Activated CD8-positive, alpha-beta memory T cell treated with anti-CD3 and anti-CD28 coated beads, Interleukin-2, amount 10 ng/mL, durations not matched to agents 7 days and 5 days (primary cell): ENCODE measurements at regions not wholly inside any gene's neighbourhood (a gene's known extent, or its start where the extent isn't known, plus 50 kb on each side); places are given as distances from the start of the nearest gene placed in this dataset.

Experiments used
- ATAC-seq: fragments of 150-1000 bp; cut with Tn5 transposase; one replicate; pipeline ENCODE4 v1.10.0; 2021; ENCODE audit warnings: moderate library complexity
- CTCF ChIA-PET: fragments of 350-600 bp; sonication (Branson Sonifier 250); formaldehyde crosslinking; loops from one replicate; lab custom pipeline; 2021; ENCODE audit warnings: antibody characterized with exemption; lab: Charles Lee
- DNase-seq: peaks from one replicate; pipeline ENCODE4 v3.0.0-alpha.2; 2020
- H3K27ac Mint-ChIP-seq: one replicate; pipeline ENCODE4 v1.8.0; 2021; ENCODE audit warnings: mild to moderate bottlenecking, mixed read lengths
- H3K27me3 Mint-ChIP-seq: one replicate; pipeline ENCODE4 v1.8.0; 2021; ENCODE audit warnings: mixed read lengths
- H3K36me3 Mint-ChIP-seq: one replicate; pipeline ENCODE4 v1.8.0; 2021; ENCODE audit warnings: mild to moderate bottlenecking, mixed read lengths
- H3K4me1 Mint-ChIP-seq: one replicate; pipeline ENCODE4 v1.8.0; 2021; ENCODE audit warnings: mixed read lengths
- H3K4me3 Mint-ChIP-seq: one replicate; pipeline ENCODE4 v1.8.0; 2021; ENCODE audit warnings: mild to moderate bottlenecking, moderate library complexity, mixed read lengths
- H3K9me3 Mint-ChIP-seq: one replicate; pipeline ENCODE4 v1.8.0; 2022; ENCODE audit warnings: low read depth, mixed read lengths

- ATAC-seq (peak; percentile 74), DNase-seq (no peak)
- peaks cover 35% of the 10 kb centered on the region for H3K36me3 Mint-ChIP-seq
- peaks cover 7% of the 10 kb centered on the region for H3K27me3 Mint-ChIP-seq
- CTCF ChIA-PET = no interaction called here
- peaks cover 6% of the 10 kb centered on the region for H3K9me3 Mint-ChIP-seq
- H3K4me3 Mint-ChIP-seq = no peak overlapping the region
- H3K4me1 Mint-ChIP-seq = peaks cover 41% of the 10 kb centered on the region
- peak overlapping the region; percentile 48 for H3K27ac Mint-ChIP-seq
These were observed 143.0 kb upstream of the AHI1 start for GRCh38 chr6:135640449-135641111.

DNA sequence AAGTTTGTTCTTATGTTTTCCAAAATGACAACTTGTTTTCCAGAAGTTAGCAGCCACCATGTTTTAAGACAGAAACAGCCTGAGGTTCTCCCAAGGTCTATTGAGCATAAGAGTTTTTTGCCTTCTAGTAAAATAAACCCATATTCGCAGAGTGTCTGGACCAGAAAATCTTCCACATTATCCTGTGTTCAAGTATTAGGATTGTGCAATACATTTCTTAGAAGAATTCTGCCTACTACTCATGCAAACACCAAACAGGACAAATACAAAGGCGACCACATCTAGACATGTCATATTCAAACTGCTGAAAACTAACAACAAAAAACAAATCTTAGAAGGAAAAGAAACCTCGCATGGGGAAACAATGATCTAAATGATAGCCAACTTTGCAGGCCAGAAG, 145.4 kb upstream of the AHI1 start:
- CTCF ChIA-PET = no interaction called here
- Mint-ChIP-seq H3K4me1 (peaks cover 49% of the 10 kb centered on the region), H3K9me3 (peaks cover 14% of the 10 kb centered on the region), H3K36me3 (peaks cover 42% of the 10 kb centered on the region), H3K27me3 (peaks cover 2% of the 10 kb centered on the region), H3K4me3 (no peak overlapping the region), H3K27ac (no peak overlapping the region)
- no peak for ATAC-seq
- DNase-seq = no peak

GRCh38 chr6:135644394-135644793, 146.9 kb upstream of the AHI1 start:
- no peak overlapping the region for H3K4me3 Mint-ChIP-seq
- DNase-seq (no peak), ATAC-seq (peak; percentile 34)
- CTCF ChIA-PET = interaction anchor here (1.1 kb wide), 1 partner anchor 20 kb away, joined by 5 read pairs; no protein-coding TSS in a partner anchor
- H3K27ac Mint-ChIP-seq = peak overlapping the region; percentile 66
- H3K4me1 Mint-ChIP-seq = peaks cover 44% of the 10 kb centered on the region
- peaks cover 20% of the 10 kb centered on the region for H3K9me3 Mint-ChIP-seq
- peaks cover 46% of the 10 kb centered on the region for H3K36me3 Mint-ChIP-seq
- H3K27me3 Mint-ChIP-seq = no peaks in the 10 kb centered on the region

- H3K4me3 Mint-ChIP-seq = no peak overlapping the region
- peaks cover 25% of the 10 kb centered on the region for H3K9me3 Mint-ChIP-seq
- ATAC-seq = no peak
- H3K4me1 Mint-ChIP-seq = peaks cover 36% of the 10 kb centered on the region
- CTCF ChIA-PET = no interaction called here
- no peak overlapping the region for H3K27ac Mint-ChIP-seq
- no peak for DNase-seq
- peaks cover 49% of the 10 kb centered on the region for H3K36me3 Mint-ChIP-seq
- H3K27me3 Mint-ChIP-seq = no peaks in the 10 kb centered on the region
These were observed 150.0 kb upstream of the AHI1 start for GRCh38 chr6:135647521-135647920.

DNA sequence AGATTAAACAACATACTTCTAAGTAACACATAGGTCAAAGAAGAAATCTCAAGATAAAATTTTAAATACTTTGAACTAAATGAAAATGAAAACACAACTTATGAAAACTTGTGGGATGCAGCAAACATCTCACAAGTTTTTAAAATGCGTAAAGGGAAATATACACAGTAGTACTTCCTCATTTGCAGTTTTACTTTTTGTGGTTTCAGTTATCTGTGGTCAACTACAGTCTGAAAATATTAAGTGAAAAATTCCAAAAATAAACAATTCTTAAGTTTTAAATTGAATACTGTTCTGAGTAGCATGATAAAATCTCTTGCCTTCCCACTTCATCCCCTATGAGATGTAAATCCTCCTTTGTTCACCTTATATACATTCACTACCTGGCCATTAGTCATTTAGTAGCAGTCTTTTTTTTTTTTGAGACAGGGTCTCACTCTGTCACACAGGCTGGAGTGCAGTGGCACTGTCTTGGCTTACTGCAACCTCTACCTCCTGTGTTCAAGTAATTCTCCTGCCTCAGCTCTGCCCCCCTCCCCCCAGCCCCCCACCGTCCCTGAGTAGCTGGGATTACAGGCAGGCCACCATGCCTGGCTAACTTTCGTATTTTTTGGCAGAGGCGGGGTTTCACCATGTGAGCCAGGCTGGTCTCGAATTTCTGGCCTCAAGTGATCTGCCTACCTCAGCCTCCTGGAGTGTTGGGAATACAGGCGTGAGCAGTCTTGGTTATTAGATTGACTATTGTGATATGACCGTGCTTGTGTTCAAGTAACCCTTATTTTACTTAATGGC, 154.6 kb upstream of the AHI1 start:
- peak overlapping the region; percentile 26 for H3K27ac Mint-ChIP-seq
- H3K27me3 Mint-ChIP-seq = peaks cover 5% of the 10 kb centered on the region
- DNase-seq (no peak), ATAC-seq (no peak)
- peaks cover 10% of the 10 kb centered on the region for H3K4me1 Mint-ChIP-seq
- H3K4me3 Mint-ChIP-seq = no peak overlapping the region
- peaks cover 27% of the 10 kb centered on the region for H3K9me3 Mint-ChIP-seq
- peaks cover 43% of the 10 kb centered on the region for H3K36me3 Mint-ChIP-seq
- CTCF ChIA-PET = interaction anchor here (0.6 kb wide), 1 partner anchor 87 kb away, joined by 3 read pairs; no protein-coding TSS in a partner anchor

GRCh38 chr6:135655055-135655454, 157.5 kb upstream of the AHI1 start:
- Mint-ChIP-seq H3K27me3 (peaks cover 7% of the 10 kb centered on the region), H3K9me3 (peaks cover 18% of the 10 kb centered on the region), H3K4me3 (no peak overlapping the region), H3K36me3 (peaks cover 27% of the 10 kb centered on the region), H3K27ac (no peak overlapping the region), H3K4me1 (peaks cover 13% of the 10 kb centered on the region)
- CTCF ChIA-PET = no interaction called here
- DNase-seq (no peak), ATAC-seq (no peak)

DNA sequence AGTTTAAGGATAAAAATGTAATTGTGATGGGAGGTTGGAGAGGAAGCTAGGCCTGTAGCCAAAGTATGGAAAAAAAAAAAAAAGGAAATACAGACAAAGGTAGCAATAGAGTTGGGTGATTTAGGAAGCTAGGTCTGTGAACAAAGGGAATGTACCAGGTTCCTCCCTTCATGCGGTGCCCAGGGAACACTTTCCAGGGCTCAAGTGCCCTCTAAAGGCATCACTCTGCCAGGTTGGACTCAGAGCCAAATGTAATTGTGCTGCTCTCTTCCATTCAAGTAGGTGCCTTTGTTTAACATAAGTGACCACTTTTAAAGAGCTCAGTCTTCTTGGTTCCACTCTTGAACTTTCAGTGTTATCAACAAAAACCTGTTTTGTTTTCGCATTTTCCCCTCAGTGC, 159.7 kb upstream of the AHI1 start:
- H3K4me1 Mint-ChIP-seq = peaks cover 5% of the 10 kb centered on the region
- CTCF ChIA-PET = interaction anchor here (2.4 kb wide), 1 partner anchor 121 kb away, joined by 6 read pairs; no protein-coding TSS in a partner anchor
- no peak for ATAC-seq

DNA sequence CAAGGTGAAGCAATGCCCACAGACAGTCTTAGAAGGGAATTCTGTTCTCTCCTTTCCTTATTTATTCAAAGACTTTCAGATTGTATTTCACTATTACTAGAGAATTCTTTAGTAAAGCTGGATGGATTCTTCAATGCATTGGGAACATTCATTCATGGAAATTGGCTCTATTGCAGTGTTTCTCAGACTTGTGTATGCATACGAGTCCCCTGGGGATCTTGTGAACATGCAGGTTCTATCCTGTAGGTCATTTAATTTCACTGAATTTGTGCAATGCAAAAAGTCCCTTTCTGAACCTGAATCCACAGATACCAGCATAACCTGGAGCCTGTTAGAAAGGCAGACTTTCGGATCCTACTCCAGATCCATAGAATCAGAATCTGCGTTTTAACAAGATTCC, 160.9 kb upstream of the AHI1 start:
- CTCF ChIA-PET = no interaction called here

More for the DNA sequence above, 159.7 kb upstream of the AHI1 start:
- Mint-ChIP-seq H3K27ac (no peak overlapping the region), H3K9me3 (peaks cover 14% of the 10 kb centered on the region), H3K36me3 (peaks cover 19% of the 10 kb centered on the region), H3K27me3 (peaks cover 19% of the 10 kb centered on the region), H3K4me3 (no peak overlapping the region)
- DNase-seq = no peak

DNA sequence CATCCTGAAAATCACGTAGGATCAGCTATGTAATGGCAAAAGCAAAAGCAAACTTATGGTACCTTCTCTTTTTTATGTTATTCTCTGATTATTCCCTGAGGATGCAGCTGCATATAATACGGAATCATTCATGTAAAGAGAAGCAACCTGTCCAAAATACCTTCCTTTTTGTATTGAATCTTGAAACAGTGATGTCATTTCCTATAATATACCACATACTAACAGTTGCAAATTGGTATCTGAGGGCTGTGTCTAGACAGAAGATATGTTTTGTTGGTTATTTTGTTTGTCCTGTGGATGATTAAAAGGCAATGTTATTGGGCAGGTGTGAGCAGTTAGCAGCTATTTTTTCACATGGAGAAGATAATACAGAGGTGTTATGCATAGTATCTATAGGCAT, 161.4 kb upstream of the AHI1 start:
- ATAC-seq = no peak
- DNase-seq = no peak
- Mint-ChIP-seq H3K9me3 (peaks cover 12% of the 10 kb centered on the region), H3K36me3 (peaks cover 10% of the 10 kb centered on the region), H3K27ac (no peak overlapping the region), H3K4me3 (no peak overlapping the region), H3K27me3 (peaks cover 30% of the 10 kb centered on the region), H3K4me1 (peaks cover 2% of the 10 kb centered on the region)
- CTCF ChIA-PET = no interaction called here

More for the DNA sequence above, 160.9 kb upstream of the AHI1 start:
- H3K27ac Mint-ChIP-seq = no peak overlapping the region
- no peak for DNase-seq
- H3K4me3 Mint-ChIP-seq = no peak overlapping the region
- peaks cover 14% of the 10 kb centered on the region for H3K9me3 Mint-ChIP-seq
- H3K36me3 Mint-ChIP-seq = peaks cover 13% of the 10 kb centered on the region
- peaks cover 30% of the 10 kb centered on the region for H3K27me3 Mint-ChIP-seq
- peaks cover 2% of the 10 kb centered on the region for H3K4me1 Mint-ChIP-seq
- no peak for ATAC-seq

DNA sequence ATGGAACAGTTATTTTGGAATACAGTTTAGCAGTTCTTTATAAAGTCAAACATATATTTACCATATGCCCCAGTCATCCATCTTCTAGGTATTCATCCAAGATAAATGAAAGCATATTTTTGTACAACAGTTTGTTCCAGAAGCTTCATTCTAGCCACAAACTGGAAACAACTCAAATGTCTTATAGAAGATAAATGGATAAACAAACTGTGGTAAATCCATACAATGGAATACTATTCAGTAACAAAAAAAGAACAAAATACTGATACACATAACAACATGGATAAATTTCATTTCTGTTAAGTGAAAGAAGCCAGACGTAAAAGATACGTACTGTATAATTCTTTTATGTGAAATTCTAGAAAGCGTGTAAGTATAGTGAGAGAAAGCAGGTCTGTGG, 167.0 kb upstream of the AHI1 start:
- ATAC-seq (no peak), DNase-seq (no peak)
- peaks cover 45% of the 10 kb centered on the region for H3K27me3 Mint-ChIP-seq
- H3K4me1 Mint-ChIP-seq = peaks cover 1% of the 10 kb centered on the region
- H3K36me3 Mint-ChIP-seq = peaks cover 4% of the 10 kb centered on the region
- no peaks in the 10 kb centered on the region for H3K9me3 Mint-ChIP-seq
- CTCF ChIA-PET = no interaction called here
- no peak overlapping the region for H3K27ac Mint-ChIP-seq
- H3K4me3 Mint-ChIP-seq = no peak overlapping the region

DNA sequence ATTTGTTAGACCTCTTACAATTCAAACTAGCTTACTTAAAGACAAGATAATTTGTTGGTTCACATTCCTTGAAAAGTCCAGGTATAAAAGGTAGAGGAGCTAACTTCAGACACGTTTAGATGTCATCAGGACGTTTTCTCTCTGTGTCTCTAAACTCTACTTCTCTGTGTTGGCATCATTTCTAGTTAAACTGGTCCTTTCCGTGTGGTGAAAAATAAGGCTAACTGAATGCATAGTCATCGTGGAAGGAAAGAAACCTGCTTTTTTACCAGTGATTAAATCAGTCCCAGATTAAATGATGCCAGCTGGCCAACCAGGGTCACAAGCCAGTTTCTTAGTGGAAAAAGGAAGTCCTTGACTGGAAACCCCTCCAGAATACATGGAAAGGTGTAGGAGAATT, 168.4 kb upstream of the AHI1 start:
- Mint-ChIP-seq H3K27ac (no peak overlapping the region), H3K27me3 (peaks cover 45% of the 10 kb centered on the region), H3K9me3 (no peaks in the 10 kb centered on the region), H3K36me3 (peaks cover 5% of the 10 kb centered on the region), H3K4me1 (peaks cover 1% of the 10 kb centered on the region), H3K4me3 (no peak overlapping the region)
- ATAC-seq (no peak), DNase-seq (no peak)
- CTCF ChIA-PET = interaction anchor here (1.2 to 1.4 kb wide), 2 partner anchors 17 to 123 kb away, joined by 3 read pairs; no protein-coding TSS in a partner anchor

GRCh38 chr6:135667691-135668455, 170.3 kb upstream of the AHI1 start:
- no peak for ATAC-seq
- Mint-ChIP-seq H3K27ac (no peak overlapping the region), H3K27me3 (peaks cover 30% of the 10 kb centered on the region), H3K9me3 (no peaks in the 10 kb centered on the region), H3K4me3 (no peak overlapping the region), H3K4me1 (peaks cover 1% of the 10 kb centered on the region), H3K36me3 (peaks cover 6% of the 10 kb centered on the region)
- CTCF ChIA-PET = interaction anchor here (0.6 kb wide), 1 partner anchor 22 kb away, joined by 3 read pairs; no protein-coding TSS in a partner anchor
- no peak for DNase-seq

GRCh38 chr6:135672256-135672655, 174.7 kb upstream of the AHI1 start:
- Mint-ChIP-seq H3K9me3 (no peaks in the 10 kb centered on the region), H3K27ac (no peak overlapping the region), H3K4me1 (peaks cover 13% of the 10 kb centered on the region), H3K4me3 (no peak overlapping the region), H3K36me3 (peaks cover 6% of the 10 kb centered on the region), H3K27me3 (peaks cover 10% of the 10 kb centered on the region)
- ATAC-seq = no peak
- CTCF ChIA-PET = no interaction called here
- no peak for DNase-seq
